Heart left ventricle (tissue), 13 donors: ENCODE measurements at regions not wholly inside any gene's neighbourhood (a gene's known extent, or its start where the extent isn't known, plus 50 kb on each side); places are given as distances from the start of the nearest gene placed in this dataset.

ENCODE experiments used
- POLR2A ChIP-seq, 2 donors: fragments of 450-650 bp; IDR thresholded peaks; one replicate each; pipeline ENCODE4 v1.6.1; 2017; ENCODE audit warnings: antibody characterized with exemption in 2 of 2, mild to moderate bottlenecking in 2 of 2, moderate library complexity in 2 of 2
- TF ChIP-seq, protein P1 (sequence below), 12 donors: fragments of 200-600 bp; sonication (generic) in 4 of 12; IDR thresholded peaks; one replicate each; pipeline versions ENCODE4 v1.5.0 to v1.8.0; 2018 to 2022; ENCODE audit warnings: antibody characterized with exemption in 12 of 12, mild to moderate bottlenecking in 5 of 12
- donor health status: ischemic (EF 13 %, LVEDD 7.1; RV severe dilation, severe dysfunction).
- donor health status: DM: no; HTN: yes; CAD: no.
- donor health status: DM: no; HTN: no; CAD: no.
- donor health status: ischemic (EF 25% LVEDD 6.9; RV normal size, moderate dysfunction).
- donor health status: ischemic (EF 25% LVEDD 5.7; RV mildly dilated, moderate dysfunction).
- donor health status: ischemic (EF 35%, LVEDD 5.7; RV mildly dilated, moderate dysfunction).
- donor health status: nonischemic (EF 11% LVEDD 7.7; RV severe dilation, severe dysfunction).
- donor health status: DM: yes; HTN: yes; CAD: no.
- donor health status: PGD.
- donor health status: ischemic (EF 29% LVEDD 5.4; RV normal size, mild dysfunction).
- donor health status: nonischemic (EF 23%, LVEDD 6.1; RV moderate dilation, normal function).

GRCh38 chr22:42185915-42186439, 55.4 kb upstream of the CYP2D6 start:
- TF ChIP-seq, protein P1, sequence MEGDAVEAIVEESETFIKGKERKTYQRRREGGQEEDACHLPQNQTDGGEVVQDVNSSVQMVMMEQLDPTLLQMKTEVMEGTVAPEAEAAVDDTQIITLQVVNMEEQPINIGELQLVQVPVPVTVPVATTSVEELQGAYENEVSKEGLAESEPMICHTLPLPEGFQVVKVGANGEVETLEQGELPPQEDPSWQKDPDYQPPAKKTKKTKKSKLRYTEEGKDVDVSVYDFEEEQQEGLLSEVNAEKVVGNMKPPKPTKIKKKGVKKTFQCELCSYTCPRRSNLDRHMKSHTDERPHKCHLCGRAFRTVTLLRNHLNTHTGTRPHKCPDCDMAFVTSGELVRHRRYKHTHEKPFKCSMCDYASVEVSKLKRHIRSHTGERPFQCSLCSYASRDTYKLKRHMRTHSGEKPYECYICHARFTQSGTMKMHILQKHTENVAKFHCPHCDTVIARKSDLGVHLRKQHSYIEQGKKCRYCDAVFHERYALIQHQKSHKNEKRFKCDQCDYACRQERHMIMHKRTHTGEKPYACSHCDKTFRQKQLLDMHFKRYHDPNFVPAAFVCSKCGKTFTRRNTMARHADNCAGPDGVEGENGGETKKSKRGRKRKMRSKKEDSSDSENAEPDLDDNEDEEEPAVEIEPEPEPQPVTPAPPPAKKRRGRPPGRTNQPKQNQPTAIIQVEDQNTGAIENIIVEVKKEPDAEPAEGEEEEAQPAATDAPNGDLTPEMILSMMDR (IDR thresholded peaks at IDR 0.05) = no peak
- TF ChIP-seq POLR2A (IDR thresholded peaks at IDR 0.05) = no peak
